ENCODE measurements at regions not wholly inside any gene's neighbourhood (a gene's known extent, or its start where the extent isn't known, plus 50 kb on each side); places are given as distances from the start of the nearest gene placed in this dataset.
A peak's percentile ranks its signal among the peaks of the same experiment; 100 is the strongest.

- FAIRE-seq, result no peak
- no peak for TF ChIP-seq CTCF (IDR thresholded peaks at IDR 0.05; ENCODE audit: insufficient read depth, missing control alignments)
Observed at GRCh38 chr1:65036570-65037051, 70.3 kb upstream of the JAK1 start.

GRCh38 chr1:65039066-65039465, 72.7 kb upstream of the JAK1 start:
- no peak for FAIRE-seq
- no peak for TF ChIP-seq CTCF (IDR thresholded peaks at IDR 0.05; ENCODE audit: insufficient read depth, missing control alignments)
- DNase-seq (ENCODE audit: insufficient read length, low spot score), result no peak

More at GRCh38 chr1:65036570-65037051, 70.3 kb upstream of the JAK1 start:
- no peak for DNase-seq (ENCODE audit: insufficient read length, low spot score)

GRCh38 chr1:65039508-65039907, 73.2 kb upstream of the JAK1 start:
- FAIRE-seq (no peak), DNase-seq (ENCODE audit: insufficient read length, low spot score) (no peak)

GRCh38 chr1:65042467-65042866, 76.1 kb upstream of the JAK1 start:
- no peak for TF ChIP-seq CTCF (IDR thresholded peaks at IDR 0.05; ENCODE audit: insufficient read depth, missing control alignments)
- DNase-seq (ENCODE audit: insufficient read length, low spot score) (no peak), FAIRE-seq (no peak)

More at GRCh38 chr1:65039508-65039907, 73.2 kb upstream of the JAK1 start:
- TF ChIP-seq CTCF (IDR thresholded peaks at IDR 0.05; ENCODE audit: insufficient read depth, missing control alignments), result no peak

GRCh38 chr1:65044411-65044810, 78.1 kb upstream of the JAK1 start:
- no peak for TF ChIP-seq CTCF (IDR thresholded peaks at IDR 0.05; ENCODE audit: insufficient read depth, missing control alignments)
- FAIRE-seq (no peak), DNase-seq (ENCODE audit: insufficient read length, low spot score) (no peak)

- DNase-seq (ENCODE audit: insufficient read length, low spot score) (no peak), FAIRE-seq (peak; percentile 6)
- TF ChIP-seq CTCF (IDR thresholded peaks at IDR 0.05; ENCODE audit: insufficient read depth, missing control alignments), result no peak
Observed at GRCh38 chr1:65045022-65045817, 78.9 kb upstream of the JAK1 start.

GRCh38 chr1:65048335-65048734, 82.0 kb upstream of the JAK1 start:
- no peak for DNase-seq (ENCODE audit: insufficient read length, low spot score)
- no peak for TF ChIP-seq CTCF (IDR thresholded peaks at IDR 0.05; ENCODE audit: insufficient read depth, missing control alignments)
- FAIRE-seq, result no peak
